Gastroesophageal sphincter (tissue), 3 donors: ENCODE measurements at regions not wholly inside any gene's neighbourhood (a gene's known extent, or its start where the extent isn't known, plus 50 kb on each side); places are given as distances from the start of the nearest gene placed in this dataset.

Source experiments
- CTCF ChIP-seq, 4 experiments: fragments of 200-600 bp in 2 of 4; fragments of 450-650 bp in 2 of 4; sonication (generic) in 1 of 4; IDR thresholded peaks; one replicate each; pipeline ENCODE4 v1.5.1; 2017 to 2019; ENCODE audit warnings: antibody characterized with exemption in 4 of 4, mild to moderate bottlenecking in 2 of 4, moderate library complexity in 2 of 4
- EP300 ChIP-seq: sonication (generic); formaldehyde crosslinking; IDR thresholded peaks from one replicate; pipeline ENCODE4 v1.6.1; 2017; ENCODE audit warnings: antibody characterized with exemption, mild to moderate bottlenecking
- POLR2A ChIP-seq, 2 donors: fragments of 450-650 bp; IDR thresholded peaks; one replicate each; pipeline ENCODE4 v1.6.1; 2017; ENCODE audit warnings: antibody characterized with exemption in 2 of 2, mild to moderate bottlenecking in 2 of 2, moderate library complexity in 1 of 2
- POLR2AphosphoS5 ChIP-seq: sonication (generic); formaldehyde crosslinking; IDR thresholded peaks from one replicate; pipeline ENCODE4 v1.6.1; 2017; ENCODE audit warnings: antibody characterized with exemption

DNA sequence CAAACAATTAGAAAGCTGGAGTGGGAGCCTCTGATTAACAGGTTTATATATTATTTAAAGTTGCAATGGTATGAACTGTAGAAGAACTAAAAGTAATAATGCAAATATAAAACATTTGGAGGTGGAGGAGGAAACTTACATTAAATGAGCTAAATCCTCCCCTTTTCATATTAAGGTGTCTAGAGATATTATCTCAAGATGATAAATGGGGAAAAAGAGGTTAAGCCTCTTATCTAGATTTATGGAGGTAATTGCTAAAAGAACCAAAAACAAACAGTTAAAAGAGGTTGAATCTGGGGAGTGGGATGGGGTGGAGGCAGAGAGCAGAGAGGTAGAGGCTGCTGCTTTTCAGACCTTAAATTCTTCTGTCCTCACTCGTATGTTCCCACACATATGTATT lies 147.8 kb upstream of the SLC24A2 start:
- TF ChIP-seq POLR2A (IDR thresholded peaks at IDR 0.05) (no peak), CTCF (IDR thresholded peaks at IDR 0.05) (no peak), POLR2AphosphoS5 (no peak), EP300 (no peak)
